Mesothelial cell of epicardium (in vitro differentiated cells): ENCODE measurements at regions not wholly inside any gene's neighbourhood (a gene's known extent, or its start where the extent isn't known, plus 50 kb on each side); places are given as distances from the start of the nearest gene placed in this dataset.

ENCODE experiments used
- DNase-seq, 2 experiments: peaks; one replicate each; pipeline ENCODE4 v3.0.0; 2021; ENCODE audit warnings: low spot score in 2 of 2; ENCODE audit not compliant: unreplicated experiment in 2 of 2
- H3K27ac Mint-ChIP-seq: 2 replicates; pipeline ENCODE4 v1.8.0; 2021; ENCODE audit warnings: mixed read lengths
- H3K27me3 Mint-ChIP-seq: 2 replicates; pipeline ENCODE4 v1.8.0; 2021; ENCODE audit warnings: low read depth, mixed read lengths
- H3K36me3 Mint-ChIP-seq: 2 replicates; pipeline ENCODE4 v1.8.0; 2021; ENCODE audit warnings: mixed read lengths
- H3K4me1 Mint-ChIP-seq: 2 replicates; pipeline ENCODE4 v1.8.0; 2021; ENCODE audit warnings: mixed read lengths
- H3K4me3 Mint-ChIP-seq: 2 replicates; pipeline ENCODE4 v1.8.0; 2021; ENCODE audit warnings: mild to moderate bottlenecking, moderate library complexity, mixed read lengths
- H3K9me3 Mint-ChIP-seq: 2 replicates; pipeline ENCODE4 v1.8.0; 2021; ENCODE audit warnings: mixed read lengths
- TF ChIP-seq, protein P1 (sequence below): fragments of 200-600 bp; sonication (generic); IDR thresholded peaks from one replicate; pipeline ENCODE4 v1.5.0; 2021; ENCODE audit warnings: antibody characterized with exemption; ENCODE audit not compliant: unreplicated experiment

DNA sequence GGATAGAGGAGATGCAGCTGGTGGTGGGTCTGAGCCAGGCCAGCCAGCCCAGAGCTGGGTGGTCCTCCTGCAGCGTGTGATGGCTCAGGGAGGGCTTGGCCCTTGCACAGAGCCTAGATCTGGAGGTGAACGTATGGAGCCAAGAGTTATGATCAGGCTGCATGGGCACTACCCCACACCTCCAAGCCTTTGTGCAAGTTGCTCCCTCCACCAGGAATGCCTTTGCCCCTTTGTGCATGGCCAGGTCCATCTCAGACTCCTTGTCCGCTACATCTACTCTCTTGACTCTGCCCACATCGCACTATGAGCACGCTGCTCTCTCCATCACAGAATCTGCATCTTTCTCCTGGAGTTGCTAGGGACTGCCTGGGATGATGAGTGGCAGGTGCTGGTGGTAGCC, 895.7 kb downstream of the TBC1D22A start:
- TF ChIP-seq, protein P1, sequence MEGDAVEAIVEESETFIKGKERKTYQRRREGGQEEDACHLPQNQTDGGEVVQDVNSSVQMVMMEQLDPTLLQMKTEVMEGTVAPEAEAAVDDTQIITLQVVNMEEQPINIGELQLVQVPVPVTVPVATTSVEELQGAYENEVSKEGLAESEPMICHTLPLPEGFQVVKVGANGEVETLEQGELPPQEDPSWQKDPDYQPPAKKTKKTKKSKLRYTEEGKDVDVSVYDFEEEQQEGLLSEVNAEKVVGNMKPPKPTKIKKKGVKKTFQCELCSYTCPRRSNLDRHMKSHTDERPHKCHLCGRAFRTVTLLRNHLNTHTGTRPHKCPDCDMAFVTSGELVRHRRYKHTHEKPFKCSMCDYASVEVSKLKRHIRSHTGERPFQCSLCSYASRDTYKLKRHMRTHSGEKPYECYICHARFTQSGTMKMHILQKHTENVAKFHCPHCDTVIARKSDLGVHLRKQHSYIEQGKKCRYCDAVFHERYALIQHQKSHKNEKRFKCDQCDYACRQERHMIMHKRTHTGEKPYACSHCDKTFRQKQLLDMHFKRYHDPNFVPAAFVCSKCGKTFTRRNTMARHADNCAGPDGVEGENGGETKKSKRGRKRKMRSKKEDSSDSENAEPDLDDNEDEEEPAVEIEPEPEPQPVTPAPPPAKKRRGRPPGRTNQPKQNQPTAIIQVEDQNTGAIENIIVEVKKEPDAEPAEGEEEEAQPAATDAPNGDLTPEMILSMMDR: no peak
- Mint-ChIP-seq H3K4me1 (no peaks in the 10 kb centered on the region), H3K27ac (no peak overlapping the region), H3K36me3 (no peaks in the 10 kb centered on the region), H3K9me3 (peaks cover 53% of the 10 kb centered on the region), H3K27me3 (no peaks in the 10 kb centered on the region), H3K4me3 (no peak overlapping the region)
- DNase-seq: no peak

DNA sequence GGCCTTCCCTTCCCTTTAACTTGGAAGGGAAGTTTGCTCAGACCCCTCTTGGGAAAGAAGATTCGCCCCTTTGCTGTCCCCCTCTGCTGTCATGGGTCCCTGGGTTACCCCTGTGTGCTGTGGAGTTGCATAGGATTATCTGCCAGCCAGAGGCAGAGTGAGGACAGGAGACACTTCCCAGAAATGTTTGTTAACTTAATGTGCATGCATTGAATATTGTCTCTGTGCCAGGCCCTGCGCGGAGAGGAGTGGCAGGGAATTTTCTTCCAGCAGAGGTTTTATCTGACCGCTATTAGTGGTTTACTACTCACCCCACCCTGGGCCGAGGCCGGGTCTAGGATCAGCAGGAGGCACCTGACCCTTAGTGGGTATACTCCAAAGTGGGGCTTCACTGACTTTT, 894.8 kb downstream of the TBC1D22A start:
- Mint-ChIP-seq H3K27me3 (no peaks in the 10 kb centered on the region), H3K9me3 (peaks cover 55% of the 10 kb centered on the region), H3K27ac (no peak overlapping the region), H3K4me1 (no peaks in the 10 kb centered on the region), H3K4me3 (no peak overlapping the region), H3K36me3 (no peaks in the 10 kb centered on the region)
- TF ChIP-seq, protein P1: no peak
- DNase-seq: no peak

DNA sequence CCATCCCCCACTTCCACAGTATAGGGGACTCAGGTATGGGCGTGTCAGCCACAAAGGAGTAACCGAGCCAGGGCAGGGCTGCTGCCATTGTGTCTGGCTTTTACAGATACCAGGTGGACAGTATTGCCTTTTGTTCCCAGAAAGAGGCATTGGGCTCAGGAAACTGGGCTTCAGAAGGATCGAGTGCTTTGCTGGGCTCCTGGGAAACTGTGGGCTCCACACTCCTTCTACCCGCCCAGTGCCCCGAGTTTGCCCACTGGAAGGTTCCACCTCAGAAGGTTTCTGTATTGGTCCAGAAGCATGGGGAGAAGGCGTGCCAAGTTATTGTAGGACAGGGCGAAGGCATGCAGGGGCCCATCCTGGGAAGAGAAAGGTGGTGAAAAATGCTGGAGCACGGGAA, 894.4 kb downstream of the TBC1D22A start:
- no peak overlapping the region for H3K4me3 Mint-ChIP-seq
- H3K27me3 Mint-ChIP-seq: no peaks in the 10 kb centered on the region
- DNase-seq: no peak
- no peaks in the 10 kb centered on the region for H3K36me3 Mint-ChIP-seq
- H3K4me1 Mint-ChIP-seq: no peaks in the 10 kb centered on the region
- H3K27ac Mint-ChIP-seq: no peak overlapping the region
- H3K9me3 Mint-ChIP-seq: peaks cover 58% of the 10 kb centered on the region
- TF ChIP-seq, protein P1: no peak

DNA sequence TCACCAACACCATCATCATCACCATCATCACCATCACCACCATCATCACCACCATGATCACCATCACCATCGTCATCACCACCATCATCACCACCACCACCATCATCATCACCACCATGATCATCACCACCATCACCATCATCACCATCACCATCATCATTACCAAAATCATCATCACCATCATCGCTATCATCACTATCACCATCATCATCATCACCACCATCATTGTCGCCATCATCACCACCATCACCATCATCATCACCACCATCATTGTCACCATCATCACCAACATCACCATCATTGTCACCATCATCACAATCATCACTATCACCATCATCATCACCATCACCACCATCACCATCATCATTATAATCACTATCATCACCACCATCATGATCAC, 893.5 kb downstream of the TBC1D22A start:
- Mint-ChIP-seq H3K9me3 (peaks cover 58% of the 10 kb centered on the region), H3K27me3 (no peaks in the 10 kb centered on the region), H3K27ac (no peak overlapping the region), H3K4me3 (no peak overlapping the region), H3K36me3 (no peaks in the 10 kb centered on the region), H3K4me1 (no peaks in the 10 kb centered on the region)
- TF ChIP-seq, protein P1: no peak
- no peak for DNase-seq

DNA sequence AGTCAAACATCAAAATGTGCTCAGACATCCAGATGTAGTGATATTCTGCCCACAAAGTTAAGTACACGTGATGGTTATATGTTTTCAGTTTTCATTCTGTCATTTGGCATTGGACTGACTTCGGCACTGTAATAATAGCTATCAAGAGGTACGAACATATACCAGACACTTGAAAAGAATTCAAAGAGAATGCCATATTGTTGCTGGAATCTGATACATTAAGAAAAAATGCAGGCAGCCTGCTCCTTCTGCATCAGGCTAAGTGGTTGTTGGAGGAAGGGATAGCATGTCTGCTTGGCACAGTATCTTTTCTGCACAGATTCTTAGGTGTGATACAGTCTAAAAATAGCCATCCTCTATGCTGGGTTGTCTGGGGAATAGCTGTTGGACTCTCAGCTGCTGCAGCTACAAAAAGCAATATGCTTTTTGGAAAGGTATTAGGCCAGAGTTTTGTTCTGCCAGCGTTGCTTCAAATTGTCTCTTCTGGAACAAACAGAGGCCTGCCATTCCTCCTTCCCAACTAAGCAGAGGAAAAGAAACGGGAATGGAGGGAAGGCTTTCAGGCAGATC, 892.6 kb downstream of the TBC1D22A start:
- Mint-ChIP-seq H3K9me3 (peaks cover 50% of the 10 kb centered on the region), H3K36me3 (no peaks in the 10 kb centered on the region), H3K27ac (no peak overlapping the region), H3K27me3 (no peaks in the 10 kb centered on the region), H3K4me3 (no peak overlapping the region), H3K4me1 (no peaks in the 10 kb centered on the region)
- DNase-seq: no peak
- TF ChIP-seq, protein P1: no peak

DNA sequence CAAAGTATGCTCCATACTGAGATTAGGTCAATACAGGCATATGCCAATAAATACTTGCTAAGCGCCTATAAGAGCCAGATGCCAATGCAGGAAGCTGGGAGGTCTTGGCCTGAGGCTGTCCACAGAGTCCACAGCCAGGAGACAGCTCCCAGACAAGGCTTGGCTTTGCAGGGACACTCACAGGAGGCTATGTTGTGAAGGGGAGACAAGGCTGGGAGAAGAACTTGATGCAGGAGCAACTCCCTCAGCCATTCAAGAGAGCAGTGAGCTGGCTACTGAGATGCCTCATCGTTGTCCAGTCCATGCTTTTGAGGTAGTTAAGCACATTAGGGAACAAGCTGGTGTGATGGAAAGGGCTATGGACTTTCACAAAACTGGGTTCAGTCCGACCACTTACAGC, 891.5 kb downstream of the TBC1D22A start:
- Mint-ChIP-seq H3K9me3 (peaks cover 39% of the 10 kb centered on the region), H3K27me3 (no peaks in the 10 kb centered on the region), H3K36me3 (no peaks in the 10 kb centered on the region), H3K27ac (no peak overlapping the region), H3K4me1 (no peaks in the 10 kb centered on the region), H3K4me3 (no peak overlapping the region)
- TF ChIP-seq, protein P1: no peak
- no peak for DNase-seq
